GM19452 (cell line): ENCODE measurements at regions not wholly inside any gene's neighbourhood (a gene's known extent, or its start where the extent isn't known, plus 50 kb on each side); places are given as distances from the start of the nearest gene placed in this dataset.
"Not testable (repeated sequence)": the region's sequence is repeated elsewhere in the genome, so short reads cannot be mapped to it uniquely, and the experiment has no call there.

Source experiments
- ATAC-seq: cut with Tn5 transposase; IDR thresholded peaks from one replicate; pipeline ENCODE4 v1.9.1; 2021; ENCODE audit not compliant: unreplicated experiment

GRCh38 chr5:63230754-63231153 lies 652.1 kb downstream of the LRRC70 start:
- no peak for ATAC-seq

- ATAC-seq, result no peak
Observed at GRCh38 chr5:63228154-63228553, 649.5 kb downstream of the LRRC70 start.

GRCh38 chr5:63220244-63220643 lies 641.6 kb downstream of the LRRC70 start:
- ATAC-seq, result no peak

- ATAC-seq, result no peak
Observed at GRCh38 chr5:63217422-63217821, 638.8 kb downstream of the LRRC70 start.

- no peak for ATAC-seq
Observed at GRCh38 chr5:63213256-63213655, 634.6 kb downstream of the LRRC70 start.

- no peak for ATAC-seq
Observed at GRCh38 chr5:63211448-63212132, 633.0 kb downstream of the LRRC70 start.

- no peak for ATAC-seq
Observed at GRCh38 chr5:63205976-63206375, 627.4 kb downstream of the LRRC70 start.

GRCh38 chr5:63201738-63202137 lies 623.1 kb downstream of the LRRC70 start:
- no peak for ATAC-seq

GRCh38 chr5:63194126-63194525 lies 615.5 kb downstream of the LRRC70 start:
- ATAC-seq, result no peak

GRCh38 chr5:63180190-63180589 lies 601.6 kb downstream of the LRRC70 start:
- ATAC-seq, result not testable (repeated sequence)

GRCh38 chr5:63175850-63176249 lies 597.2 kb downstream of the LRRC70 start:
- ATAC-seq, result no peak

GRCh38 chr5:63170486-63170885 lies 591.9 kb downstream of the LRRC70 start:
- no peak for ATAC-seq

- no peak for ATAC-seq
Observed at GRCh38 chr5:63164838-63165535, 586.4 kb downstream of the LRRC70 start.

- no peak for ATAC-seq
Observed at GRCh38 chr5:63164339-63164738, 585.7 kb downstream of the LRRC70 start.

GRCh38 chr5:63155310-63155631 lies 576.7 kb downstream of the LRRC70 start:
- ATAC-seq, result no peak

- no peak for ATAC-seq
Observed at GRCh38 chr5:63154476-63155309, 576.1 kb downstream of the LRRC70 start.

- no peak for ATAC-seq
Observed at GRCh38 chr5:63152871-63153270, 574.3 kb downstream of the LRRC70 start.

GRCh38 chr5:63145167-63145566 lies 566.5 kb downstream of the LRRC70 start:
- ATAC-seq, result no peak

- ATAC-seq, result no peak
Observed at GRCh38 chr5:63141591-63141990, 563.0 kb downstream of the LRRC70 start.

GRCh38 chr5:63135291-63135690 lies 556.7 kb downstream of the LRRC70 start:
- ATAC-seq, result no peak

- no peak for ATAC-seq
Observed at GRCh38 chr5:63131626-63132285, 553.1 kb downstream of the LRRC70 start.
